OCI-LY3 (cell line): ENCODE measurements at regions not wholly inside any gene's neighbourhood (a gene's known extent, or its start where the extent isn't known, plus 50 kb on each side); places are given as distances from the start of the nearest gene placed in this dataset.

Source experiments
- H2AFZ ChIP-seq: fragments of 200-600, 300-600 bp; shearing (Covaris generic); 2 replicates; pipeline ENCODE4 v1.6.0; 2014; ENCODE audit warnings: antibody characterized with exemption, low read depth, low read length
- H3K27ac ChIP-seq: fragments of 200-600, 300-600 bp; sonication (generic); 2 replicates; pipeline ENCODE4 v1.5.1; 2014; ENCODE audit warnings: mild to moderate bottlenecking, low read length, moderate library complexity, mixed read lengths
- H3K27me3 ChIP-seq: fragments of 200-600, 300-600 bp; sonication (generic); 2 replicates; pipeline ENCODE4 v1.6.1; 2014; ENCODE audit warnings: low read depth, low read length, mixed read lengths
- H3K36me3 ChIP-seq: fragments of 200-600, 300-600 bp; sonication (generic); replicated peaks from 2 replicates; pipeline ENCODE3; 2014; ENCODE audit warnings: low read depth, low read length, mixed read lengths
- H3K4me1 ChIP-seq: fragments of 300-600, 200-600 bp; sonication (generic); 2 replicates; pipeline ENCODE4 v1.6.1; 2014; ENCODE audit warnings: low read length, mixed read lengths
- H3K4me2 ChIP-seq: fragments of 200-600, 300-600 bp; sonication (generic); 2 replicates; pipeline ENCODE4 v1.6.1; 2014; ENCODE audit warnings: low read length, mixed read lengths
- H3K4me3 ChIP-seq: fragments of 300-600, 200-600 bp; sonication (generic); 2 replicates; pipeline ENCODE4 v1.5.1; 2014; ENCODE audit warnings: antibody characterized with exemption, mild to moderate bottlenecking, low read length, moderate library complexity
- H3K79me2 ChIP-seq: fragments of 300-600, 200-600 bp; shearing (Covaris generic); 2 replicates; pipeline ENCODE4 v1.6.1; 2014; ENCODE audit warnings: mild to moderate bottlenecking, low read length, mixed read lengths
- H3K9ac ChIP-seq: fragments of 300-600, 200-600 bp; shearing (Covaris generic); 2 replicates; pipeline ENCODE4 v1.6.0; 2014; ENCODE audit warnings: mild to moderate bottlenecking, low read length, moderate library complexity
- H3K9me3 ChIP-seq: fragments of 200-600, 300-600 bp; shearing (Covaris generic); 2 replicates; pipeline ENCODE4 v1.6.1; 2014; ENCODE audit warnings: low read length, mixed read lengths; ENCODE audit not compliant: insufficient read depth
- H4K20me1 ChIP-seq: fragments of 200-600, 300-600 bp; sonication (generic); 2 replicates; pipeline ENCODE4 v1.6.1; 2016; ENCODE audit warnings: low read length, mixed read lengths; ENCODE audit not compliant: insufficient read depth
- EZH2phosphoT487 ChIP-seq: fragments of 200-600 bp; shearing (Covaris generic); IDR thresholded peaks from 2 replicates; pipeline ENCODE4 v1.6.1; 2018; ENCODE audit warnings: antibody characterized with exemption, mixed run types, low read depth
- TF ChIP-seq, protein P1 (sequence below): fragments of 200-600, 300-600 bp; sonication (generic); IDR thresholded peaks from 2 replicates; pipeline ENCODE4 v1.5.1; 2014; ENCODE audit warnings: antibody characterized with exemption, low read length, low read depth

DNA sequence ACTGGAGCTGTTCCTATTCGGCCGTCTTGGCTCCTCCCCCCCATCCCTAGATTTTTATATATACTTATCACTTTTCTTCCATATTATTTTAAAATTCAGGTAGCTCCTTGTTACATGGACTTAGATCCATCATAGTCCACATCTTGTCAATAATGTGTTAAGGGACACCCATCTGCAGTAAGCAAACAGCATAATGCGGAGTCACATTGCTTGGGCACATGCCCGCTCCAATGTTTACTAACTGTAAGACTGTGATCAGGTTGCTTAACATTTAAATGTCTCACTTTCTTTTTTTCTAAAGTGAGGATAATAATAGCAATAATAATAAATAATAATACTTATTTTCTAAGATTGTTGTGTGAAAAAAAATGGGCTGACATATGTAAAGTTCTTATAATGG is 303.2 kb upstream of the SOX14 start:
- H3K4me2 ChIP-seq = no peak overlapping the region
- no peak overlapping the region for H3K27ac ChIP-seq
- H3K79me2 ChIP-seq = no peaks in the 10 kb centered on the region
- no peaks in the 10 kb centered on the region for H3K4me1 ChIP-seq
- no peak overlapping the region for H3K4me3 ChIP-seq
- H2AFZ ChIP-seq = no peak overlapping the region
- TF ChIP-seq EZH2phosphoT487 = no peak
- no peak overlapping the region for H3K9ac ChIP-seq
- no peaks in the 10 kb centered on the region for H3K27me3 ChIP-seq
- no peaks in the 10 kb centered on the region for H3K36me3 ChIP-seq
- H3K9me3 ChIP-seq = no peaks in the 10 kb centered on the region
- no peaks in the 10 kb centered on the region for H4K20me1 ChIP-seq

DNA sequence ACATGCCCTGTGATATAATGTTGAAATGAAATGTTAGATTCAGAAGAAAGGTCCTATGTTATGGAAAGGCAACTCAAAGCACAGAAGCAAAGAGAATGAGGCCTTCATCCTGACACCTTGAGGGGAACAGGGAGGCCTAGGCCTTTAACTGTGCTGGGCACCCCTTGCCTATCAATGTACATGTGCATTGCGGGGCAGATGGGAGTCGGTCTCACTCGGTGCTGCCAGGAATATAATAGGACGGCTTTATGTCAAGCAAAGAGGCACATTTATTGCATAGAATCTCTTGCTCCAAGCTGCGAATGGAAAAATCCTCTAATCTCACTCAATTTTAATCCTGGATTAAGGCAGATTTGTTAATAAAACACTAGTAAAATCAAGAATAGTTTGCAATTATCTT is 301.0 kb upstream of the SOX14 start:
- H3K4me3 ChIP-seq = no peak overlapping the region
- H3K4me2 ChIP-seq = no peak overlapping the region
- no peaks in the 10 kb centered on the region for H3K79me2 ChIP-seq
- no peaks in the 10 kb centered on the region for H3K27me3 ChIP-seq
- no peaks in the 10 kb centered on the region for H3K9me3 ChIP-seq
- H3K9ac ChIP-seq = no peak overlapping the region
- H2AFZ ChIP-seq = no peak overlapping the region
- no peaks in the 10 kb centered on the region for H3K4me1 ChIP-seq
- TF ChIP-seq, protein P1, sequence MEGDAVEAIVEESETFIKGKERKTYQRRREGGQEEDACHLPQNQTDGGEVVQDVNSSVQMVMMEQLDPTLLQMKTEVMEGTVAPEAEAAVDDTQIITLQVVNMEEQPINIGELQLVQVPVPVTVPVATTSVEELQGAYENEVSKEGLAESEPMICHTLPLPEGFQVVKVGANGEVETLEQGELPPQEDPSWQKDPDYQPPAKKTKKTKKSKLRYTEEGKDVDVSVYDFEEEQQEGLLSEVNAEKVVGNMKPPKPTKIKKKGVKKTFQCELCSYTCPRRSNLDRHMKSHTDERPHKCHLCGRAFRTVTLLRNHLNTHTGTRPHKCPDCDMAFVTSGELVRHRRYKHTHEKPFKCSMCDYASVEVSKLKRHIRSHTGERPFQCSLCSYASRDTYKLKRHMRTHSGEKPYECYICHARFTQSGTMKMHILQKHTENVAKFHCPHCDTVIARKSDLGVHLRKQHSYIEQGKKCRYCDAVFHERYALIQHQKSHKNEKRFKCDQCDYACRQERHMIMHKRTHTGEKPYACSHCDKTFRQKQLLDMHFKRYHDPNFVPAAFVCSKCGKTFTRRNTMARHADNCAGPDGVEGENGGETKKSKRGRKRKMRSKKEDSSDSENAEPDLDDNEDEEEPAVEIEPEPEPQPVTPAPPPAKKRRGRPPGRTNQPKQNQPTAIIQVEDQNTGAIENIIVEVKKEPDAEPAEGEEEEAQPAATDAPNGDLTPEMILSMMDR = no peak
- TF ChIP-seq EZH2phosphoT487 = no peak
- no peak overlapping the region for H3K27ac ChIP-seq
- H4K20me1 ChIP-seq = no peaks in the 10 kb centered on the region
- no peaks in the 10 kb centered on the region for H3K36me3 ChIP-seq

DNA sequence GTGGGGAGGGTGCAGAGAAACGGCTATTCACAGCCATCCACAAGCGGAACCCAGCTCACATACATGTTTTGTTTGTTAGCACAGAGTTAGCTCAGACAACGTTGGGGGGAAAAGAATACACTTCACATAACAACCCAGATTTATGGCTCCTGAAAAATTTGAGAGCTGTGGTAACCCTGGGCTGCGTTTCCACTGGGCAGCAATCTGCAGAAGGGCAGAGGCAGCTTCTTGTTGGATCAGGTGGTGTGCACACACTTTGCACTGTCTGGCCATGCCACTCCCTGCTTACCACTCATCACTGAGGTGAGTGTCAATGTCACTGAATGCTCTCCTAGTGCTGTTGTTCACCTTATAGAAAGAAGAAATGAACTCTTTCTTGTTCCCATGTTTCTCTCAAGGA is 299.8 kb upstream of the SOX14 start:
- Histone ChIP-seq H3K27me3 (no peaks in the 10 kb centered on the region), H3K4me3 (no peak overlapping the region), H2AFZ (no peak overlapping the region), H3K27ac (no peak overlapping the region), H3K79me2 (no peaks in the 10 kb centered on the region), H3K9me3 (no peaks in the 10 kb centered on the region), H3K9ac (no peak overlapping the region), H4K20me1 (no peaks in the 10 kb centered on the region), H3K36me3 (no peaks in the 10 kb centered on the region), H3K4me2 (no peak overlapping the region), H3K4me1 (no peaks in the 10 kb centered on the region)
- no peak for TF ChIP-seq EZH2phosphoT487
- TF ChIP-seq, protein P1 = no peak

DNA sequence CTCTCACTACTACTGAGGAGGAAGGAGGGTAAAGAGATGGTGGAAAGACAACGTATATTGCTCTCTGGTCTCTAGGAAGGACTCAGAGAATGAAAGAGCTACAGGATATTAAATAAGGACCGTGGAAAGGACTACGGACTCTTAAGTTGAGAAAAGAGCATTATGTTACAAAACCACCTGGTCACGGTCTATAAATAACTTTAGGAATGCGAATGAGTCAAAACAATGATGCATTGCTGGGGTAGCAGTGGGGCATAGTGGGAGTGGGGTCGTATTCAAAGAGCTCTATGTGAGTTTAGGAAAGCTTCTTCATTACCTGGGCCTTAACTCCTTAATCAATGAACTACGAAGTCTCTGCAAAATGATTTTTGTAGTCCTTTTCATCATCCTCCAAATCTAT is 295.7 kb upstream of the SOX14 start:
- Histone ChIP-seq H3K4me2 (no peak overlapping the region), H3K4me1 (peaks cover 6% of the 10 kb centered on the region; the same call in 1 of the 2 replicates), H3K36me3 (no peaks in the 10 kb centered on the region), H4K20me1 (no peaks in the 10 kb centered on the region), H3K79me2 (no peaks in the 10 kb centered on the region), H3K27ac (no peak overlapping the region), H3K4me3 (no peak overlapping the region), H2AFZ (no peak overlapping the region), H3K9me3 (no peaks in the 10 kb centered on the region), H3K27me3 (no peaks in the 10 kb centered on the region), H3K9ac (no peak overlapping the region)
- TF ChIP-seq EZH2phosphoT487 = no peak
- TF ChIP-seq, protein P1 = no peak

DNA sequence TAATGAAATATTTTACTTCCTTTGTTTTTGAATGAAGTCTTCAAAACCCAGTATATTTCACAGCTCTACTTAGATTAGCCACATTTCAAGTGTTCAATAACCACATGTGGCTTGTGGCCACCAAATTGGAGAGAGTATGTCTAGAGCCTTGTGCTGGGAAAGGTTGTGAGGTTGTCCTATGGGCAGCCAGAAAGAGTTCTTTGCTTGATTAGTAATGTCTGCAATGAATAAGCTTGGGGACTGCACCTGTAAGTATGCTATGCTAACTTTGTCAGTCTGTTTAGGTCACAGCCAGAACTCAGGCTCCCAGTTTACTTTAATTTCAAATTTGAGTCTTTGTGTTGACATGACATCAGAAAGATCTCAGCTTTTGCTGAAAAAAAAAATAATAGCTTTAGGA is 294.9 kb upstream of the SOX14 start:
- TF ChIP-seq, protein P1 = no peak
- TF ChIP-seq EZH2phosphoT487 = no peak
- Histone ChIP-seq H4K20me1 (no peaks in the 10 kb centered on the region), H3K4me1 (peaks cover 6% of the 10 kb centered on the region; the same call in 1 of the 2 replicates)

More for the DNA sequence above, 294.9 kb upstream of the SOX14 start:
- Histone ChIP-seq H3K9ac (no peak overlapping the region), H3K36me3 (no peaks in the 10 kb centered on the region), H3K9me3 (no peaks in the 10 kb centered on the region), H3K4me3 (no peak overlapping the region), H3K79me2 (no peaks in the 10 kb centered on the region), H2AFZ (no peak overlapping the region), H3K27ac (no peak overlapping the region), H3K27me3 (no peaks in the 10 kb centered on the region), H3K4me2 (no peak overlapping the region)
